Myocyte (in vitro differentiated cells): ENCODE measurements at regions not wholly inside any gene's neighbourhood (a gene's known extent, or its start where the extent isn't known, plus 50 kb on each side); places are given as distances from the start of the nearest gene placed in this dataset.

Experiments
- DNase-seq: peaks from one replicate; pipeline ENCODE4 v3.0.0-alpha.2; 2012; ENCODE audit warnings: low read depth

- DNase-seq: no peak
These were observed 89.7 kb upstream of the SHISAL1 start for GRCh38 chr22:44402196-44403111.

GRCh38 chr22:44401783-44402110 is 89.0 kb upstream of the SHISAL1 start:
- no peak for DNase-seq

- DNase-seq: peak; percentile 66
These were observed 88.0 kb upstream of the SHISAL1 start for GRCh38 chr22:44400763-44401060.

- DNase-seq: peak; percentile 15
These were observed 87.4 kb upstream of the SHISAL1 start for GRCh38 chr22:44399906-44400762.

GRCh38 chr22:44398856-44399837 is 86.4 kb upstream of the SHISAL1 start:
- DNase-seq: peak; percentile 14

GRCh38 chr22:44396727-44397722 is 84.3 kb upstream of the SHISAL1 start:
- no peak for DNase-seq

GRCh38 chr22:44396021-44396726 is 83.4 kb upstream of the SHISAL1 start:
- DNase-seq: no peak

- DNase-seq: no peak
These were observed 82.6 kb upstream of the SHISAL1 start for GRCh38 chr22:44395118-44396005.

GRCh38 chr22:44394246-44395117 is 81.7 kb upstream of the SHISAL1 start:
- DNase-seq: no peak

- no peak for DNase-seq
These were observed 80.3 kb upstream of the SHISAL1 start for GRCh38 chr22:44393066-44393465.

- no peak for DNase-seq
These were observed 79.7 kb upstream of the SHISAL1 start for GRCh38 chr22:44392446-44392921.

- no peak for DNase-seq
These were observed 79.0 kb upstream of the SHISAL1 start for GRCh38 chr22:44391481-44392445.

- DNase-seq: no peak
These were observed 78.3 kb upstream of the SHISAL1 start for GRCh38 chr22:44391015-44391414.

- no peak for DNase-seq
These were observed 77.8 kb upstream of the SHISAL1 start for GRCh38 chr22:44390613-44390970.

GRCh38 chr22:44389926-44390612 is 77.3 kb upstream of the SHISAL1 start:
- DNase-seq: peak; percentile 66
